NCI-H1417 treated with DMSO at 0.1 percent for 48 hours (cell line): ENCODE measurements at regions not wholly inside any gene's neighbourhood (a gene's known extent, or its start where the extent isn't known, plus 50 kb on each side); places are given as distances from the start of the nearest gene placed in this dataset.

Source experiments
- DNase-seq: peaks from one replicate; lab custom pipeline; 2025; lab: John Stamatoyannopoulos, UW

- no peak for DNase-seq
These were observed 184.9 kb upstream of the NSMCE3 start for GRCh38 chr15:29454506-29454905.

GRCh38 chr15:29452881-29453731 is 183.5 kb upstream of the NSMCE3 start:
- DNase-seq, result no peak

- no peak for DNase-seq
These were observed 181.7 kb upstream of the NSMCE3 start for GRCh38 chr15:29451201-29451781.

- DNase-seq, result no peak
These were observed 179.5 kb upstream of the NSMCE3 start for GRCh38 chr15:29449136-29449535.

- DNase-seq, result no peak
These were observed 178.7 kb upstream of the NSMCE3 start for GRCh38 chr15:29448320-29448719.

GRCh38 chr15:29446480-29446879 is 176.9 kb upstream of the NSMCE3 start:
- DNase-seq, result no peak

GRCh38 chr15:29442532-29442931 is 172.9 kb upstream of the NSMCE3 start:
- DNase-seq, result no peak

- DNase-seq, result no peak
These were observed 170.9 kb upstream of the NSMCE3 start for GRCh38 chr15:29440541-29440940.

- no peak for DNase-seq
These were observed 169.1 kb upstream of the NSMCE3 start for GRCh38 chr15:29438703-29439055.

GRCh38 chr15:29437888-29438702 is 168.5 kb upstream of the NSMCE3 start:
- no peak for DNase-seq

GRCh38 chr15:29435811-29436210 is 166.2 kb upstream of the NSMCE3 start:
- DNase-seq, result no peak

- no peak for DNase-seq
These were observed 164.7 kb upstream of the NSMCE3 start for GRCh38 chr15:29434280-29434679.

- DNase-seq, result no peak
These were observed 164.1 kb upstream of the NSMCE3 start for GRCh38 chr15:29433507-29434248.

- DNase-seq, result no peak
These were observed 163.4 kb upstream of the NSMCE3 start for GRCh38 chr15:29433050-29433318.

GRCh38 chr15:29432191-29433049 is 162.8 kb upstream of the NSMCE3 start:
- DNase-seq, result no peak

GRCh38 chr15:29430831-29431230 is 161.2 kb upstream of the NSMCE3 start:
- DNase-seq, result no peak

GRCh38 chr15:29430124-29430523 is 160.5 kb upstream of the NSMCE3 start:
- DNase-seq, result no peak

GRCh38 chr15:29429584-29429983 is 160.0 kb upstream of the NSMCE3 start:
- no peak for DNase-seq

GRCh38 chr15:29428925-29429573 is 159.4 kb upstream of the NSMCE3 start:
- no peak for DNase-seq

- DNase-seq, result no peak
These were observed 156.2 kb upstream of the NSMCE3 start for GRCh38 chr15:29425864-29426263.

GRCh38 chr15:29424118-29424517 is 154.5 kb upstream of the NSMCE3 start:
- DNase-seq, result no peak
